Naive thymus-derived CD4-positive, alpha-beta T cell (primary cell): ENCODE measurements at regions not wholly inside any gene's neighbourhood (a gene's known extent, or its start where the extent isn't known, plus 50 kb on each side); places are given as distances from the start of the nearest gene placed in this dataset.

Experiments
- ATAC-seq: fragments of 150-1000 bp; cut with Tn5 transposase; 2 replicates; pipeline ENCODE4 v1.10.0; 2021; ENCODE audit warnings: mild to moderate bottlenecking, moderate library complexity
- CTCF ChIA-PET: fragments of 350-600 bp; sonication (Branson Sonifier 250); formaldehyde crosslinking; loops from one replicate; lab custom pipeline; 2021; ENCODE audit warnings: antibody characterized with exemption; lab: Charles Lee
- POLR2A ChIA-PET: fragments of 350-600 bp; sonication (Branson Sonifier 250); formaldehyde crosslinking; loops from one replicate; lab custom pipeline; 2021; ENCODE audit warnings: antibody characterized with exemption, inconsistent platforms; lab: Charles Lee
- DNase-seq, 9 donors: peaks; one replicate each; pipeline versions ENCODE4 v3.0.0 to v3.0.0-alpha.2; 2020 to 2022; ENCODE audit warnings: mixed read lengths in 1 of 9
- H3K27ac ChIP-seq: one replicate; pipeline ENCODE4 v1.7.0; 2013; ENCODE audit warnings: mild to moderate bottlenecking, low read depth, low read length, moderate library complexity
- H3K27me3 ChIP-seq, 2 donors: one replicate each; pipeline ENCODE4 v1.7.0; 2013; ENCODE audit warnings: low read length in 2 of 2, mild to moderate bottlenecking in 2 of 2, moderate library complexity in 2 of 2; ENCODE audit not compliant: control insufficient read depth in 2 of 2, insufficient read depth in 2 of 2
- H3K36me3 ChIP-seq, 3 experiments: 1 replicate in 2 of 3; 2 replicates in 1 of 3; pipeline ENCODE4 v1.7.0; 2013; ENCODE audit warnings: low read length in 3 of 3, mild to moderate bottlenecking in 3 of 3, moderate library complexity in 1 of 3; ENCODE audit not compliant: insufficient read depth in 3 of 3, control insufficient read depth in 2 of 3
- H3K4me1 ChIP-seq, 2 donors: one replicate each; pipeline ENCODE4 v1.7.0; 2013; ENCODE audit warnings: low read length in 2 of 2, mild to moderate bottlenecking in 2 of 2, moderate library complexity in 1 of 2; ENCODE audit not compliant: control insufficient read depth in 2 of 2, insufficient read depth in 2 of 2
- H3K4me3 ChIP-seq: 2 replicates; pipeline ENCODE4 v1.7.0; 2013; ENCODE audit warnings: mild to moderate bottlenecking, low read length
- H3K9me3 ChIP-seq, 3 experiments: 1 replicate in 2 of 3; 2 replicates in 1 of 3; pipeline ENCODE4 v1.7.0; 2013; ENCODE audit warnings: low read length in 3 of 3; ENCODE audit not compliant: control insufficient read depth in 2 of 3
- H3K27ac Mint-ChIP-seq, 9 donors: one replicate each; pipeline ENCODE4 v1.8.0; 2020 to 2022; ENCODE audit warnings: mixed read lengths in 9 of 9, mild to moderate bottlenecking in 8 of 9, moderate library complexity in 5 of 9, inconsistent platforms in 2 of 9
- H3K27me3 Mint-ChIP-seq, 5 donors: one replicate each; pipeline ENCODE4 v1.8.0; 2021 to 2022; ENCODE audit warnings: mixed read lengths in 5 of 5, mild to moderate bottlenecking in 1 of 5
- H3K36me3 Mint-ChIP-seq, 5 donors: one replicate each; pipeline ENCODE4 v1.8.0; 2020 to 2022; ENCODE audit warnings: mixed read lengths in 5 of 5, mild to moderate bottlenecking in 3 of 5, inconsistent platforms in 1 of 5
- H3K4me1 Mint-ChIP-seq, 7 donors: one replicate each; pipeline ENCODE4 v1.8.0; 2020 to 2022; ENCODE audit warnings: mixed read lengths in 7 of 7, mild to moderate bottlenecking in 3 of 7, inconsistent platforms in 1 of 7
- H3K4me3 Mint-ChIP-seq, 10 donors: one replicate each; pipeline ENCODE4 v1.8.0; 2020 to 2022; ENCODE audit warnings: mild to moderate bottlenecking in 10 of 10, mixed read lengths in 10 of 10, moderate library complexity in 6 of 10, inconsistent platforms in 2 of 10
- H3K9me3 Mint-ChIP-seq, 11 donors: one replicate each; pipeline ENCODE4 v1.8.0; 2020 to 2022; ENCODE audit warnings: mixed read lengths in 11 of 11, mild to moderate bottlenecking in 4 of 11, inconsistent platforms in 1 of 11, moderate library complexity in 1 of 11
- intact Hi-C, 2 donors: fragments of 100-400 bp; cut with micrococcal nuclease; formaldehyde crosslinking; loops; one replicate each; pipeline ENCODE4 v1.15.1; 2023

DNA sequence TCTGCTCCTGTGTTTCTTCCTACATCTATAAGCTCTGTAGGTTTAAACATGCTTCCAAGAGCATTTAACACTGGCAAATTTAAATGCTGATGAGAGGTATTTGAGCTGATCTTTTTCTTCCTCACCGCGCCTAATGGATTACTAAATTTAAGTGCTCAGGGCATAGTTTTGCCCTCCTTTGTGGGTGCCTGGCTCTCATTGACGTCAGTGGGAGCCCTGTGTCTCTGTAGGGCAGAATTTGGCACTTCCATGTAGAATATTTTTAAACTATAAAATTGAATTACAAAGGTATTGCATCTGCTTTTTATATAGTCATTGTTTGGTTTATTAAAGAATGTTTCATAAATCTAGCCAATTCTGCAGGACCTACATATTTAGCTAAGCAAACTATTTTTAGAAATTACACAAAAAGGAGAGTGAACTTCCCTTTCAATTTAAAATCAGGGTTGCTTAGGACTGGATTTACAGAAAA lies 444.8 kb downstream of the AEBP2 start:
- H3K36me3 ChIP-seq: no peaks in the 10 kb centered on the region
- Mint-ChIP-seq H3K36me3 (no peaks in the 10 kb centered on the region), H3K9me3 (peaks cover 0 to 7% (median 0%) of the 10 kb centered on the region in 11 donors), H3K27ac (no peak overlapping the region), H3K4me1 (no peaks in the 10 kb centered on the region), H3K4me3 (no peak overlapping the region), H3K27me3 (no peaks in the 10 kb centered on the region)
- H3K27me3 ChIP-seq: no peaks in the 10 kb centered on the region
- no peak overlapping the region for H3K27ac ChIP-seq
- DNase-seq (no peak), ATAC-seq (no peak)
- no peaks in the 10 kb centered on the region for H3K9me3 ChIP-seq
- POLR2A ChIA-PET: no interaction called here
- H3K4me3 ChIP-seq: no peak overlapping the region
- H3K4me1 ChIP-seq: no peaks in the 10 kb centered on the region
- CTCF ChIA-PET: no interaction called here
- intact Hi-C loops: no loop called here

- H3K9me3 Mint-ChIP-seq: peaks cover 0 to 7% (median 0%) of the 10 kb centered on the region in 11 donors
- Histone ChIP-seq H3K4me1 (no peaks in the 10 kb centered on the region), H3K27ac (no peak overlapping the region), H3K9me3 (no peaks in the 10 kb centered on the region), H3K4me3 (no peak overlapping the region), H3K36me3 (no peaks in the 10 kb centered on the region), H3K27me3 (no peaks in the 10 kb centered on the region)
- ATAC-seq: no peak
- intact Hi-C loops: no loop called here
- no peak overlapping the region for H3K4me3 Mint-ChIP-seq
- CTCF ChIA-PET: no interaction called here
- POLR2A ChIA-PET: no interaction called here
- H3K27ac Mint-ChIP-seq: no peak overlapping the region
- DNase-seq: no peak
- no peaks in the 10 kb centered on the region for H3K4me1 Mint-ChIP-seq
- no peaks in the 10 kb centered on the region for H3K36me3 Mint-ChIP-seq
- no peaks in the 10 kb centered on the region for H3K27me3 Mint-ChIP-seq
These were observed 446.0 kb downstream of the AEBP2 start for GRCh38 chr12:19885093-19885812.

- H3K27me3 ChIP-seq: no peaks in the 10 kb centered on the region
- no peaks in the 10 kb centered on the region for H3K4me1 ChIP-seq
- Mint-ChIP-seq H3K9me3 (peaks cover 0 to 7% (median 0%) of the 10 kb centered on the region in 11 donors), H3K27me3 (no peaks in the 10 kb centered on the region), H3K27ac (no peak overlapping the region), H3K4me1 (no peaks in the 10 kb centered on the region), H3K4me3 (no peak overlapping the region), H3K36me3 (no peaks in the 10 kb centered on the region)
- no peak overlapping the region for H3K4me3 ChIP-seq
- H3K27ac ChIP-seq: no peak overlapping the region
- no peaks in the 10 kb centered on the region for H3K9me3 ChIP-seq
- POLR2A ChIA-PET: no interaction called here
- DNase-seq (no peak), ATAC-seq (no peak)
- H3K36me3 ChIP-seq: no peaks in the 10 kb centered on the region
- intact Hi-C loops: no loop called here
- CTCF ChIA-PET: no interaction called here
These were observed 446.8 kb downstream of the AEBP2 start for GRCh38 chr12:19886065-19886464.

GRCh38 chr12:19886639-19887064 lies 447.4 kb downstream of the AEBP2 start:
- ATAC-seq (no peak), DNase-seq (no peak)
- H3K4me3 ChIP-seq: no peak overlapping the region
- Mint-ChIP-seq H3K36me3 (no peaks in the 10 kb centered on the region), H3K4me3 (no peak overlapping the region), H3K4me1 (no peaks in the 10 kb centered on the region), H3K9me3 (peaks cover 0 to 7% (median 0%) of the 10 kb centered on the region in 11 donors), H3K27me3 (no peaks in the 10 kb centered on the region), H3K27ac (no peak overlapping the region)
- no peaks in the 10 kb centered on the region for H3K36me3 ChIP-seq
- intact Hi-C loops: no loop called here
- no peaks in the 10 kb centered on the region for H3K4me1 ChIP-seq
- no peak overlapping the region for H3K27ac ChIP-seq
- no peaks in the 10 kb centered on the region for H3K9me3 ChIP-seq
- POLR2A ChIA-PET: no interaction called here
- CTCF ChIA-PET: no interaction called here
- no peaks in the 10 kb centered on the region for H3K27me3 ChIP-seq

- no peak overlapping the region for H3K27ac ChIP-seq
- H3K9me3 Mint-ChIP-seq: peaks cover 0 to 1% (median 0%) of the 10 kb centered on the region in 11 donors
- ChIA-PET POLR2A (no interaction called here), CTCF (interaction anchor here (0.7 kb wide), 1 partner anchor 19 kb away, joined by 3 read pairs; no protein-coding TSS in a partner anchor)
- no peak for DNase-seq
- H3K4me1 Mint-ChIP-seq: no peaks in the 10 kb centered on the region
- H3K4me3 ChIP-seq: no peak overlapping the region
- H3K27me3 ChIP-seq: no peaks in the 10 kb centered on the region
- H3K27ac Mint-ChIP-seq: no peak overlapping the region
- H3K9me3 ChIP-seq: no peaks in the 10 kb centered on the region
- H3K4me1 ChIP-seq: no peaks in the 10 kb centered on the region
- intact Hi-C loops: no loop called here
- H3K36me3 Mint-ChIP-seq: no peaks in the 10 kb centered on the region
- H3K36me3 ChIP-seq: no peaks in the 10 kb centered on the region
- H3K4me3 Mint-ChIP-seq: no peak overlapping the region
- ATAC-seq: no peak
- no peaks in the 10 kb centered on the region for H3K27me3 Mint-ChIP-seq
These were observed 450.7 kb downstream of the AEBP2 start for GRCh38 chr12:19890024-19890423.

- DNase-seq: no peak
- no peaks in the 10 kb centered on the region for H3K4me1 ChIP-seq
- Mint-ChIP-seq H3K36me3 (no peaks in the 10 kb centered on the region), H3K27ac (no peak overlapping the region), H3K4me1 (no peaks in the 10 kb centered on the region), H3K27me3 (no peaks in the 10 kb centered on the region), H3K4me3 (no peak overlapping the region), H3K9me3 (no peaks in the 10 kb centered on the region)
- H3K27me3 ChIP-seq: no peaks in the 10 kb centered on the region
- H3K9me3 ChIP-seq: no peaks in the 10 kb centered on the region
- no peaks in the 10 kb centered on the region for H3K36me3 ChIP-seq
- CTCF ChIA-PET: no interaction called here
- POLR2A ChIA-PET: no interaction called here
- H3K27ac ChIP-seq: no peak overlapping the region
- no peak for ATAC-seq
- no peak overlapping the region for H3K4me3 ChIP-seq
- intact Hi-C loops: no loop called here
These were observed 452.8 kb downstream of the AEBP2 start for GRCh38 chr12:19891936-19892591.

- no peaks in the 10 kb centered on the region for H3K9me3 ChIP-seq
- Mint-ChIP-seq H3K27me3 (no peaks in the 10 kb centered on the region), H3K4me1 (no peaks in the 10 kb centered on the region), H3K27ac (no peak overlapping the region), H3K4me3 (no peak overlapping the region), H3K9me3 (peaks cover 0 to 2% (median 0%) of the 10 kb centered on the region in 11 donors), H3K36me3 (no peaks in the 10 kb centered on the region)
- H3K27ac ChIP-seq: no peak overlapping the region
- no peaks in the 10 kb centered on the region for H3K4me1 ChIP-seq
- no peaks in the 10 kb centered on the region for H3K27me3 ChIP-seq
- ATAC-seq (no peak), DNase-seq (no peak)
- CTCF ChIA-PET: no interaction called here
- no peaks in the 10 kb centered on the region for H3K36me3 ChIP-seq
- POLR2A ChIA-PET: no interaction called here
- intact Hi-C loops: no loop called here
- no peak overlapping the region for H3K4me3 ChIP-seq
These were observed 454.2 kb downstream of the AEBP2 start for GRCh38 chr12:19893514-19893913.
